ENCODE measurements at regions not wholly inside any gene's neighbourhood (a gene's known extent, or its start where the extent isn't known, plus 50 kb on each side); places are given as distances from the start of the nearest gene placed in this dataset.
"Not testable (repeated sequence)": the region's sequence is repeated elsewhere in the genome, so short reads cannot be mapped to it uniquely, and the experiment has no call there.

GRCh38 chr1:74869702-74870101 lies 136.8 kb downstream of the TYW3 start:
- no peak overlapping the region for H3K27ac Mint-ChIP-seq

GRCh38 chr1:74877366-74877765 lies 144.4 kb downstream of the TYW3 start:
- CTCF ChIA-PET; H3K36me3 Mint-ChIP-seq (ENCODE audit: low read depth); H3K27me3 Mint-ChIP-seq; H3K4me1 Mint-ChIP-seq; H3K4me3 Mint-ChIP-seq; H3K27ac Mint-ChIP-seq; DNase-seq; POLR2A ChIA-PET: not testable (repeated sequence)
- peaks cover 11% of the 10 kb centered on the region for H3K9me3 Mint-ChIP-seq

More at GRCh38 chr1:74869702-74870101, 136.8 kb downstream of the TYW3 start:
- Mint-ChIP-seq H3K4me3 (no peak overlapping the region), H3K27me3 (no peaks in the 10 kb centered on the region), H3K36me3 (ENCODE audit: low read depth) (no peaks in the 10 kb centered on the region), H3K4me1 (no peaks in the 10 kb centered on the region), H3K9me3 (peaks cover 25% of the 10 kb centered on the region)
- CTCF ChIA-PET: no interaction called here
- no peak for DNase-seq
- POLR2A ChIA-PET: no interaction called here

DNA sequence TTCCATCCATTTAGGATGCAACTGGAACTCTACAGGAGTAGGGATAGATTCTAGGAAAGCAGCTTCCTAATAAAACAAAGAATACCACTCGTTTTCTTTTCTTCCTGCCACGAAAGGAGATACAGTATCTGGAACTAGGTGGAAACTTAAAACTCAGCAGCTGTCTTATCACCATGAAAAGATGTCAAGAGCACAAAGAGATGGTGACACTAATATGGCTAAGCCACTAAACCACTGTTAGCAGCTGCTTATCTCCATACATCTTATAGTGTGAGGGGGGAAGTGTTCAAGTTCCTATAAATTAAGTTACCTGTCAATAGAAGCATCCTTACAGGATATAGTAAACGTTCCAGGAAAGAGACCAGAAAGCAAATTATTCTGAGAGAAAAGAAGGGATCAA lies 162.5 kb downstream of the TYW3 start:
- Mint-ChIP-seq H3K36me3 (ENCODE audit: low read depth) (no peaks in the 10 kb centered on the region), H3K27ac (no peak overlapping the region), H3K27me3 (no peaks in the 10 kb centered on the region), H3K9me3 (peaks cover 6% of the 10 kb centered on the region), H3K4me3 (no peak overlapping the region), H3K4me1 (no peaks in the 10 kb centered on the region)
- ChIA-PET CTCF (no interaction called here), POLR2A (no interaction called here)
- no peak for DNase-seq

DNA sequence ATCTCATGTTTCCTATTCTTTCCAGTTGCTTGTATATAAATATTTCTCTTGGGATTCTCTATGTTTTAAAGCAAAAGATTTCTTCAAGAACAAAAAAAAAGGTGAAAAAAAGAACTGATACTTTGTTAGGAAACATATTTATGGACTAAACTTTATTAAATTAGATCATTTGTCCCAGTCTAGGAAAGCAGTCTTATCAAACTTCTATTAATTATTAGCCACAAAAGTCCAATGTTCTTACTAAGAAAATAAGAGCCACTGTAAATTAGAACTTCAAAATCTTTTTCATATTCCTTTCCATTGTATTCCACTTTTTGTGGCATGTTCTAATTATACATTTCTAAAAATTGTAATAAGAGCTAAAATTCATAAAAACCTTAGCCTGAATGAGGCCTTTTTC lies 175.2 kb downstream of the TYW3 start:
- POLR2A ChIA-PET: no interaction called here
- H3K36me3 Mint-ChIP-seq (ENCODE audit: low read depth): no peaks in the 10 kb centered on the region
- no peaks in the 10 kb centered on the region for H3K4me1 Mint-ChIP-seq
- H3K4me3 Mint-ChIP-seq: no peak overlapping the region
- H3K27me3 Mint-ChIP-seq: no peaks in the 10 kb centered on the region
- peaks cover 2% of the 10 kb centered on the region for H3K9me3 Mint-ChIP-seq
- DNase-seq: no peak
- CTCF ChIA-PET: interaction anchor here (0.6 kb wide), 1 partner anchor 34 kb away, joined by 3 read pairs; no protein-coding TSS in a partner anchor
- H3K27ac Mint-ChIP-seq: no peak overlapping the region

GRCh38 chr1:74908797-74909196 lies 175.8 kb downstream of the TYW3 start:
- DNase-seq: no peak
- Mint-ChIP-seq H3K27me3 (no peaks in the 10 kb centered on the region), H3K4me3 (no peak overlapping the region), H3K36me3 (ENCODE audit: low read depth) (no peaks in the 10 kb centered on the region), H3K27ac (no peak overlapping the region), H3K9me3 (peaks cover 2% of the 10 kb centered on the region), H3K4me1 (no peaks in the 10 kb centered on the region)
- CTCF ChIA-PET: interaction anchor here (0.6 kb wide), 1 partner anchor 34 kb away, joined by 3 read pairs; no protein-coding TSS in a partner anchor
- POLR2A ChIA-PET: no interaction called here

DNA sequence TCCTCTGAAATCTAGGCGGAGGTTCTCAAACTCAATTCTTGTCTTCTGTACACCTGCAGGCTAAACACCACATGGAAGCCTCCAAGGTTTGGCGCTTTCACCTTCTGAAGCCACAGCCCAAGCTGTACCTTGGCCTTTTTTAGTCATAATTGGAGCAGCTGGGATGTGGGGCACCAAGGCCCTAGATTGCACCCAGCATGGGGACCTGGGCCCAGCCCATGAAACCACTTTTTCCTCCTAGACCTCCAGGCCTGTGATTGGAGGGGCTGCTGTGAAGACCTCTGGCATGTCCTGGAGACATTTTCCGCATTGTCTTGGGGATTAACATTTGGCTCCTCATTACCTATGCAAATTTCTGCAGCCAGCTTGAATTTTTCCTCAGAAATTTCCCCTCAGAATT lies 181.0 kb downstream of the TYW3 start:
- POLR2A ChIA-PET: no interaction called here
- H3K36me3 Mint-ChIP-seq (ENCODE audit: low read depth): no peaks in the 10 kb centered on the region

GRCh38 chr1:74933500-74933899 lies 200.5 kb downstream of the TYW3 start:
- Mint-ChIP-seq H3K4me3 (no peak overlapping the region), H3K36me3 (ENCODE audit: low read depth) (no peaks in the 10 kb centered on the region), H3K9me3 (no peaks in the 10 kb centered on the region), H3K27me3 (no peaks in the 10 kb centered on the region), H3K4me1 (no peaks in the 10 kb centered on the region), H3K27ac (no peak overlapping the region)
- DNase-seq: no peak
- ChIA-PET POLR2A (no interaction called here), CTCF (no interaction called here)

More for the DNA sequence above, 181.0 kb downstream of the TYW3 start:
- Mint-ChIP-seq H3K9me3 (peaks cover 14% of the 10 kb centered on the region), H3K4me1 (no peaks in the 10 kb centered on the region), H3K4me3 (no peak overlapping the region), H3K27me3 (no peaks in the 10 kb centered on the region), H3K27ac (no peak overlapping the region)
- CTCF ChIA-PET: interaction anchor here (0.6 kb wide), 1 partner anchor 1057 kb away, joined by 3 read pairs; no protein-coding TSS in a partner anchor
- no peak for DNase-seq

DNA sequence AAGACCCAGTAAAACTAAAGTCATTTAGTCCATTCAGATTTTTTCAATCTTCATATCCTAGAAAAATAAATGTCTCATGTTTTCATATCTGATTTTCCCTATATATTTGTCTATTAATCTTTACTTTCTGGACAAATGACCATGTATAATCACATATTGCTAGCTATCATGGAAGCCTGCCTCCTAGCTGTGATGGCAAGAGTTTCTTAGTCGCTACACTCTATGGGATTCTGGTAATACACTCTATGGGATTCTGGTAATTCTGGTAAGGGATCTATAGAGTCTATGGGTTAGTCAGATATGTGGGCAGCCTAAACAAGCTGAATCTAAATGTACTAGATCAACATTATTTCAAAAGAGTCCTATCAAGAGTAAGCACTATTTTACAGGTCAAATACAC lies 198.7 kb upstream of the LHX8 start:
- ChIA-PET POLR2A (no interaction called here), CTCF (no interaction called here)
- no peak overlapping the region for H3K4me3 Mint-ChIP-seq
- H3K27ac Mint-ChIP-seq: no peak overlapping the region
- no peak for DNase-seq
- no peaks in the 10 kb centered on the region for H3K4me1 Mint-ChIP-seq
- no peaks in the 10 kb centered on the region for H3K36me3 Mint-ChIP-seq (ENCODE audit: low read depth)
- no peaks in the 10 kb centered on the region for H3K9me3 Mint-ChIP-seq
- no peaks in the 10 kb centered on the region for H3K27me3 Mint-ChIP-seq

DNA sequence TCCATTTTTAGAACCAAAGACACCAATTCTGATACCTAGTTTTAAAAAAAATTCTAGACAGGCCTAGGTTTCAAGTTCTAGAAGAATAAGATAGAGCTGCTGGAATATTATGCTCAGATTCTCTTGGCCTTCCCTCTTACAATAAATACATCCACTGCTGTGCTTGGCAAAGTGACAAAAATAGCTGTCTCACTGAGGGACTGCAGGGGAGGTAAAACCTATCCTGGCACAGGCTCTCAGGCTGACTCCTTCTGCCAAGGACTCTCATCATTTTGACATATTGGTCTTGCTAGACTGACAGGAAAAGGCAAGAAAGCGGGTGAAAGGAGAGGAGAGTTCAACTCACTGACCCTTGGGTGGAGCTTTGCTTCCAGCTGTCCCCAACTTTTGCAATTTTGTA lies 197.0 kb upstream of the LHX8 start:
- Mint-ChIP-seq H3K9me3 (peaks cover 2% of the 10 kb centered on the region), H3K27me3 (no peaks in the 10 kb centered on the region), H3K4me1 (no peaks in the 10 kb centered on the region), H3K4me3 (no peak overlapping the region), H3K36me3 (ENCODE audit: low read depth) (no peaks in the 10 kb centered on the region), H3K27ac (no peak overlapping the region)
- ChIA-PET POLR2A (no interaction called here), CTCF (no interaction called here)
- DNase-seq: no peak

DNA sequence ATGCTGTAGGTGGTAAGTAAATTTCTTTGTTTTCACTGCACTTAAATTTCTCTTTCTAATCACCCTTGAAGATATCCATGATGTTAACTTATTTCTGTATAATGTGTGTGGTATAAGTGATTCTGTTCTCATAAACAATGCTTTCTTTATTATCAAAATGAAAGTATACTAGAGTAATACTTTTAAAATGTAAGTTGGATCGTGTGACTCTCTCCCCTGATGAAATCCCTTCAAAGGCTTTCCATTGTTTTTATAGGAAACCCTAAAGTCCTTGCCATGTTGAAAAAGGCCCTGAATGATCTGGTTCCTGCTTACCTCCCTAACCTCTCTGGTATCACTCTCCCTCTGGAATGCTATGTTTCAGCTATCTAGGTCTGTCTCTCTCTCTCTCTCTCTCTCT lies 191.1 kb upstream of the LHX8 start:
- Mint-ChIP-seq H3K4me1 (no peaks in the 10 kb centered on the region), H3K27ac (no peak overlapping the region), H3K36me3 (ENCODE audit: low read depth) (no peaks in the 10 kb centered on the region), H3K9me3 (peaks cover 7% of the 10 kb centered on the region), H3K27me3 (no peaks in the 10 kb centered on the region), H3K4me3 (no peak overlapping the region)
- CTCF ChIA-PET: no interaction called here
- no peak for DNase-seq
- POLR2A ChIA-PET: no interaction called here

- ChIA-PET POLR2A (no interaction called here), CTCF (no interaction called here)
- no peak overlapping the region for H3K27ac Mint-ChIP-seq
- no peaks in the 10 kb centered on the region for H3K4me1 Mint-ChIP-seq
- H3K27me3 Mint-ChIP-seq: no peaks in the 10 kb centered on the region
- DNase-seq: no peak
- H3K9me3 Mint-ChIP-seq: peaks cover 7% of the 10 kb centered on the region
- no peak overlapping the region for H3K4me3 Mint-ChIP-seq
- no peaks in the 10 kb centered on the region for H3K36me3 Mint-ChIP-seq (ENCODE audit: low read depth)
These were observed 187.8 kb upstream of the LHX8 start for GRCh38 chr1:74946388-74946787.

DNA sequence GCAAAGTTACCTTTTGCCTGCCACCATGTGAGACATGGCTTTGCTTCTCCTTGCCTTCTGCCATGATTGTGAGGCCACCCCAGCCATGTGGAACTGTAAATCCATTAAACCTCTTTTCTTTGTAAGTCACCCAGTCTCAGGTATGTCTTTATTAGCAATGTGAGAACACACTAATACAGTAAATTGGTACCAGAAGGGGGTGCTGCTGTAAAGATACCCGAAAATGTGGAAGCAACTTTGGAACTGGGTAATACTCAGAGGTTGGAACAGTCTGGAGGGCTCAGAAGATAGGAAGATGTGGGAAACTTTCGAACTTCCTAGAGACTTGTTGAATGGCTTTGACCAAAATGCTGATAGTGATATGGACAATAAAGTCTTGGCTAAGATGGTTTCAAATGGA lies 184.8 kb upstream of the LHX8 start:
- H3K9me3 Mint-ChIP-seq; H3K36me3 Mint-ChIP-seq (ENCODE audit: low read depth); CTCF ChIA-PET: not testable (repeated sequence)

GRCh38 chr1:74951981-74952380 lies 182.2 kb upstream of the LHX8 start:
- H3K27ac Mint-ChIP-seq; CTCF ChIA-PET; H3K27me3 Mint-ChIP-seq; DNase-seq; H3K9me3 Mint-ChIP-seq; H3K4me3 Mint-ChIP-seq; POLR2A ChIA-PET; H3K36me3 Mint-ChIP-seq (ENCODE audit: low read depth); H3K4me1 Mint-ChIP-seq: not testable (repeated sequence)

More for the DNA sequence above, 184.8 kb upstream of the LHX8 start:
- DNase-seq, H3K4me1 Mint-ChIP-seq, H3K4me3 Mint-ChIP-seq, H3K27me3 Mint-ChIP-seq, H3K27ac Mint-ChIP-seq, POLR2A ChIA-PET: not testable (repeated sequence)

GRCh38 chr1:74952786-74953185 lies 181.4 kb upstream of the LHX8 start:
- DNase-seq: no peak
- Mint-ChIP-seq H3K4me3 (no peak overlapping the region), H3K36me3 (ENCODE audit: low read depth) (no peaks in the 10 kb centered on the region), H3K27ac (no peak overlapping the region), H3K4me1 (no peaks in the 10 kb centered on the region), H3K27me3 (no peaks in the 10 kb centered on the region), H3K9me3 (peaks cover 4% of the 10 kb centered on the region)
- ChIA-PET CTCF (no interaction called here), POLR2A (no interaction called here)

GRCh38 chr1:74953622-74954021 lies 180.6 kb upstream of the LHX8 start:
- H3K27me3 Mint-ChIP-seq: no peaks in the 10 kb centered on the region
- no peak overlapping the region for H3K4me3 Mint-ChIP-seq
- CTCF ChIA-PET: no interaction called here
- no peaks in the 10 kb centered on the region for H3K36me3 Mint-ChIP-seq (ENCODE audit: low read depth)
- peaks cover 4% of the 10 kb centered on the region for H3K9me3 Mint-ChIP-seq
- DNase-seq: no peak
- POLR2A ChIA-PET: no interaction called here
- H3K4me1 Mint-ChIP-seq: no peaks in the 10 kb centered on the region
- H3K27ac Mint-ChIP-seq: no peak overlapping the region
